Ishikawa (cell line): ENCODE measurements at regions not wholly inside any gene's neighbourhood (a gene's known extent, or its start where the extent isn't known, plus 50 kb on each side); places are given as distances from the start of the nearest gene placed in this dataset.

Source experiments
- CEBPB ChIP-seq: IDR thresholded peaks from 2 replicates; pipeline ENCODE4 v1.6.1; 2012
- CREB1 ChIP-seq: IDR thresholded peaks from 2 replicates; pipeline ENCODE4 v1.6.1; 2012; ENCODE audit warnings: low read depth
- EGR1 ChIP-seq: IDR thresholded peaks from 2 replicates; pipeline ENCODE4 v1.6.1; 2012
- EP300 ChIP-seq: IDR thresholded peaks from 2 replicates; pipeline ENCODE4 v1.6.1; 2012; ENCODE audit warnings: borderline replicate concordance
- FOXM1 ChIP-seq: IDR thresholded peaks from 2 replicates; pipeline ENCODE4 v1.6.1; 2012; ENCODE audit warnings: low read depth, borderline replicate concordance
- MAX ChIP-seq: IDR thresholded peaks from 2 replicates; pipeline ENCODE4 v1.6.1; 2012
- NFIC ChIP-seq: IDR thresholded peaks from 2 replicates; pipeline ENCODE4 v1.6.1; 2012
- RAD21 ChIP-seq: IDR thresholded peaks from 2 replicates; pipeline ENCODE4 v1.6.1; 2012; ENCODE audit warnings: low read depth
- REST ChIP-seq: IDR thresholded peaks from 2 replicates; pipeline ENCODE4 v1.6.1; 2012; ENCODE audit warnings: low read depth, mild to moderate bottlenecking
- TAF1 ChIP-seq: IDR thresholded peaks from 2 replicates; pipeline ENCODE4 v1.6.1; 2012; ENCODE audit warnings: low read depth, mild to moderate bottlenecking
- TCF12 ChIP-seq: IDR thresholded peaks from 2 replicates; pipeline ENCODE4 v1.6.1; 2012; ENCODE audit warnings: low read depth
- TEAD4 ChIP-seq: IDR thresholded peaks from 2 replicates; pipeline ENCODE4 v1.6.1; 2012
- YY1 ChIP-seq: IDR thresholded peaks from 2 replicates; pipeline ENCODE4 v1.6.1; 2012; ENCODE audit warnings: low read depth
- ZBTB7A ChIP-seq: IDR thresholded peaks from 2 replicates; pipeline ENCODE4 v1.6.1; 2012; ENCODE audit warnings: low read depth
- TF ChIP-seq, protein P1 (sequence below): IDR thresholded peaks from 2 replicates; pipeline ENCODE4 v1.6.1; 2012

GRCh38 chr1:239662950-239663349 is 276.6 kb downstream of the CHRM3 start:
- no peak for TF ChIP-seq YY1
- TF ChIP-seq TAF1, result no peak
- no peak for TF ChIP-seq NFIC
- no peak for TF ChIP-seq CREB1
- no peak for TF ChIP-seq RAD21
- TF ChIP-seq ZBTB7A, result no peak

GRCh38 chr1:239672256-239672655 is 285.9 kb downstream of the CHRM3 start:
- no peak for TF ChIP-seq FOXM1

DNA sequence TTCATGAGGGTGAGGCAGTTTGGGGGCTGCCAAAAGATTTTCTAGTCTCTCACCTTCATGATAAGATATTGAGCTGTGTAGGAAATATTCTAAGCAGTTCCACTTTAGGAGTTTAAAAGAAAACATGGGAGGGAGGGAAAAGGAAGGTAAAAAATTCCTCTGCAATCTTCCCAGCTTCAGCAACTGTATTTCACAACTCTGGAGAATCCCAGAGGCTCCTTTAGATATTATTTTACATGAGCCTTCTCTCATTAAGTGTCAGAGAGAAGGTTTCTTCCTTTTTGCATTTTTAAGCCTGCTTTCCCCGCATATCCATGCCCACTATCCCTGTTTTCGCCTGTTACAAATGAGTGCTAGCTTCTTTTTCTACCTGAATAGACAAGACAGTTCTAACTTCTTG is 289.4 kb downstream of the CHRM3 start:
- TF ChIP-seq, protein P1, sequence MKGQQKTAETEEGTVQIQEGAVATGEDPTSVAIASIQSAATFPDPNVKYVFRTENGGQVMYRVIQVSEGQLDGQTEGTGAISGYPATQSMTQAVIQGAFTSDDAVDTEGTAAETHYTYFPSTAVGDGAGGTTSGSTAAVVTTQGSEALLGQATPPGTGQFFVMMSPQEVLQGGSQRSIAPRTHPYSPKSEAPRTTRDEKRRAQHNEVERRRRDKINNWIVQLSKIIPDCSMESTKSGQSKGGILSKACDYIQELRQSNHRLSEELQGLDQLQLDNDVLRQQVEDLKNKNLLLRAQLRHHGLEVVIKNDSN, result no peak
- TF ChIP-seq TAF1 (no peak), EGR1 (no peak), MAX (no peak), CREB1 (no peak), TEAD4 (no peak), FOXM1 (no peak), YY1 (no peak), EP300 (no peak), TCF12 (no peak), NFIC (no peak), ZBTB7A (no peak), REST (no peak), CEBPB (no peak)

DNA sequence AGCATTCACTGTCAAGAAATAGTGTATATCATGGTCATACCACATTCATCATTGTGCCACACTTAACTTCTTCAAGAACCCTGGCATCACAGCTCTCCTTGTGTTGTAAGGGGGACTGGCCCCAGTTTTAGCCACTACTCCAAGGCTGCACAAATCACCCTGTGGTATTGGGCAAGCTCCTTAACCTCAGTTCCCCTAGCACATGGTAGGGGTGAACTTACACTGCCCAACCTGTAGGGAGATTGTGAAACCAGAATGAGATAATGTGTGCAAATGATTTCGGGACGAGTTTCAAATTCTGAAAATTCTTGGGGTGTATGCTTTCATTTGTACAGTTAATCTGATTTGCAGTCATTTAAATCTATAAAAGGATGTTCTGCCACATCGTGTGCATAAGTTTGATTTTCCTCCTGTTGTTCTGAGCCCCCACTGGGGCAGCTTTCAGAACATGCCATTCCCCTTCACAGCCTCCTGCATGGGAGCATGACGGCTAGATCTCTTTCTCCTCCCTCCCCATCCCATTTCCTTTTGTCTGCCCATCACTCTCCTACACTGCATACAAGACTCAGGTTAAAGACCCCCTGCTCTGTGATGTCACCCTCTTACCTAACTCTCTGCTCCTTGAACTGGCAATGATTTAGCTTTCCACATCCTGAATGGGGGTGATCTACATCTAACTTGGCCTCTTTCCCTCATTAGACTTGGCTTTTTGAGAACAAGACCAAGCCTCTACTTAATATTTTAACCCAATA is 290.3 kb downstream of the CHRM3 start:
- TF ChIP-seq EP300 (no peak), EGR1 (no peak), RAD21 (no peak), ZBTB7A (no peak)
- TF ChIP-seq, protein P1, result no peak

- TF ChIP-seq MAX (no peak), ZBTB7A (no peak), CREB1 (no peak), YY1 (no peak), NFIC (no peak), CEBPB (no peak)
Measured at GRCh38 chr1:239677362-239677761, 291.0 kb downstream of the CHRM3 start.

DNA sequence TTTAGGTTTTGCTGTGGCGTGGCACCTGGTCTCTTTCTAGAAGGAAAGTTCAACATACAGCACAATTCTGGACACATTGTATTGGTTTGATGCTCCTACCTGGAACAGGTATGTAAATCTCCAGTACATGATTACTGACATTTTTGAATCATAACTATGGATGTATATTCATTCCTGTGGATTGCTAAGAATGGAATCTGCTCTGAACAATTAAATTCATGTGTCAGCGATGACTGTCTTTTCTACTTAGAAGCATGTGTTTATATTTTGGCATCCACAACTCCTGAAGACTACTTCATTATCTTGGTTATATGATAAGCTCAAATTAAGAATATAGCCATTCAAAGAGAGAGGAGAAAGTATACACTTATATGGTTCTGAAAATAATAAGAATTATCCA is 291.8 kb downstream of the CHRM3 start:
- TF ChIP-seq TAF1, result no peak
- no peak for TF ChIP-seq EGR1
- no peak for TF ChIP-seq ZBTB7A
- TF ChIP-seq REST, result no peak
- no peak for TF ChIP-seq NFIC
- TF ChIP-seq MAX, result no peak
- TF ChIP-seq EP300, result no peak
- TF ChIP-seq CREB1, result no peak
- no peak for TF ChIP-seq TEAD4
- TF ChIP-seq YY1, result no peak
- no peak for TF ChIP-seq TCF12

- TF ChIP-seq, protein P1, result no peak
- TF ChIP-seq YY1, result no peak
- no peak for TF ChIP-seq TEAD4
- TF ChIP-seq TCF12, result no peak
- no peak for TF ChIP-seq EGR1
- TF ChIP-seq ZBTB7A, result no peak
- TF ChIP-seq FOXM1, result no peak
- no peak for TF ChIP-seq CEBPB
- TF ChIP-seq REST, result no peak
- TF ChIP-seq MAX, result no peak
Measured at GRCh38 chr1:239682046-239682445, 295.7 kb downstream of the CHRM3 start.
